ENCODE measurements at regions not wholly inside any gene's neighbourhood (a gene's known extent, or its start where the extent isn't known, plus 50 kb on each side); places are given as distances from the start of the nearest gene placed in this dataset.

- H3K4me1 Mint-ChIP-seq (ENCODE audit: low read depth): peaks cover 22% of the 10 kb centered on the region
- peaks cover 13% of the 10 kb centered on the region for H3K9me3 Mint-ChIP-seq
- no peak overlapping the region for H3K27ac Mint-ChIP-seq
- peaks cover 2% of the 10 kb centered on the region for H3K36me3 Mint-ChIP-seq (ENCODE audit: low read depth)
- no peak for DNase-seq
- no peak overlapping the region for H3K4me3 Mint-ChIP-seq
- H3K27me3 Mint-ChIP-seq: no peaks in the 10 kb centered on the region
Measured at GRCh38 chr2:172342078-172342477, 85.3 kb upstream of the ITGA6 start.

GRCh38 chr2:172342611-172343010 is 84.8 kb upstream of the ITGA6 start:
- Mint-ChIP-seq H3K4me3 (no peak overlapping the region), H3K4me1 (ENCODE audit: low read depth) (peaks cover 22% of the 10 kb centered on the region), H3K27me3 (no peaks in the 10 kb centered on the region), H3K27ac (no peak overlapping the region), H3K36me3 (ENCODE audit: low read depth) (peaks cover 2% of the 10 kb centered on the region), H3K9me3 (peaks cover 17% of the 10 kb centered on the region)
- DNase-seq: no peak

GRCh38 chr2:172344159-172344558 is 83.2 kb upstream of the ITGA6 start:
- no peak overlapping the region for H3K4me3 Mint-ChIP-seq
- no peak for DNase-seq
- H3K27me3 Mint-ChIP-seq: no peaks in the 10 kb centered on the region
- H3K36me3 Mint-ChIP-seq (ENCODE audit: low read depth): peaks cover 2% of the 10 kb centered on the region
- H3K4me1 Mint-ChIP-seq (ENCODE audit: low read depth): peaks cover 20% of the 10 kb centered on the region
- H3K27ac Mint-ChIP-seq: no peak overlapping the region
- peaks cover 22% of the 10 kb centered on the region for H3K9me3 Mint-ChIP-seq

- H3K4me1 Mint-ChIP-seq (ENCODE audit: low read depth): peaks cover 3% of the 10 kb centered on the region
- DNase-seq: no peak
- H3K9me3 Mint-ChIP-seq: peaks cover 22% of the 10 kb centered on the region
- peaks cover 2% of the 10 kb centered on the region for H3K36me3 Mint-ChIP-seq (ENCODE audit: low read depth)
- H3K27ac Mint-ChIP-seq: no peak overlapping the region
- H3K4me3 Mint-ChIP-seq: no peak overlapping the region
- H3K27me3 Mint-ChIP-seq: no peaks in the 10 kb centered on the region
Measured at GRCh38 chr2:172345956-172346555, 81.3 kb upstream of the ITGA6 start.

- Mint-ChIP-seq H3K9me3 (peaks cover 21% of the 10 kb centered on the region), H3K4me3 (no peak overlapping the region), H3K27ac (no peak overlapping the region), H3K27me3 (no peaks in the 10 kb centered on the region), H3K4me1 (ENCODE audit: low read depth) (peaks cover under 1% of the 10 kb centered on the region), H3K36me3 (ENCODE audit: low read depth) (peaks cover 2% of the 10 kb centered on the region)
- DNase-seq: no peak
Measured at GRCh38 chr2:172348555-172349288, 78.7 kb upstream of the ITGA6 start.

GRCh38 chr2:172350839-172351479 is 76.4 kb upstream of the ITGA6 start:
- no peak for DNase-seq
- Mint-ChIP-seq H3K27me3 (no peaks in the 10 kb centered on the region), H3K4me1 (ENCODE audit: low read depth) (no peaks in the 10 kb centered on the region), H3K4me3 (no peak overlapping the region), H3K36me3 (ENCODE audit: low read depth) (no peaks in the 10 kb centered on the region), H3K27ac (no peak overlapping the region), H3K9me3 (peaks cover 9% of the 10 kb centered on the region)

- peaks cover 9% of the 10 kb centered on the region for H3K9me3 Mint-ChIP-seq
- no peak overlapping the region for H3K27ac Mint-ChIP-seq
- no peak overlapping the region for H3K4me3 Mint-ChIP-seq
Measured at GRCh38 chr2:172351586-172351985, 75.8 kb upstream of the ITGA6 start.

GRCh38 chr2:172354347-172354746 is 73.0 kb upstream of the ITGA6 start:
- H3K4me1 Mint-ChIP-seq (ENCODE audit: low read depth): no peaks in the 10 kb centered on the region
- H3K4me3 Mint-ChIP-seq: no peak overlapping the region
- H3K27me3 Mint-ChIP-seq: no peaks in the 10 kb centered on the region
- DNase-seq: no peak
- no peaks in the 10 kb centered on the region for H3K9me3 Mint-ChIP-seq
- H3K27ac Mint-ChIP-seq: no peak overlapping the region
- H3K36me3 Mint-ChIP-seq (ENCODE audit: low read depth): no peaks in the 10 kb centered on the region

More at GRCh38 chr2:172351586-172351985, 75.8 kb upstream of the ITGA6 start:
- DNase-seq: no peak
- Mint-ChIP-seq H3K36me3 (ENCODE audit: low read depth) (no peaks in the 10 kb centered on the region), H3K4me1 (ENCODE audit: low read depth) (no peaks in the 10 kb centered on the region), H3K27me3 (no peaks in the 10 kb centered on the region)

- no peak overlapping the region for H3K4me3 Mint-ChIP-seq
Measured at GRCh38 chr2:172357442-172357841, 69.9 kb upstream of the ITGA6 start.

GRCh38 chr2:172358691-172359556 is 68.5 kb upstream of the ITGA6 start:
- no peak for DNase-seq
- Mint-ChIP-seq H3K9me3 (no peaks in the 10 kb centered on the region), H3K27me3 (no peaks in the 10 kb centered on the region), H3K4me3 (no peak overlapping the region), H3K4me1 (ENCODE audit: low read depth) (no peaks in the 10 kb centered on the region), H3K27ac (no peak overlapping the region), H3K36me3 (ENCODE audit: low read depth) (no peaks in the 10 kb centered on the region)

More at GRCh38 chr2:172357442-172357841, 69.9 kb upstream of the ITGA6 start:
- no peaks in the 10 kb centered on the region for H3K27me3 Mint-ChIP-seq
- no peaks in the 10 kb centered on the region for H3K4me1 Mint-ChIP-seq (ENCODE audit: low read depth)
- DNase-seq: no peak
- no peaks in the 10 kb centered on the region for H3K36me3 Mint-ChIP-seq (ENCODE audit: low read depth)
- no peak overlapping the region for H3K27ac Mint-ChIP-seq
- no peaks in the 10 kb centered on the region for H3K9me3 Mint-ChIP-seq

GRCh38 chr2:172361360-172361759 is 66.0 kb upstream of the ITGA6 start:
- H3K9me3 Mint-ChIP-seq: no peaks in the 10 kb centered on the region
- no peaks in the 10 kb centered on the region for H3K27me3 Mint-ChIP-seq
- DNase-seq: no peak
- H3K4me1 Mint-ChIP-seq (ENCODE audit: low read depth): no peaks in the 10 kb centered on the region
- H3K27ac Mint-ChIP-seq: no peak overlapping the region
- no peak overlapping the region for H3K4me3 Mint-ChIP-seq
- no peaks in the 10 kb centered on the region for H3K36me3 Mint-ChIP-seq (ENCODE audit: low read depth)

GRCh38 chr2:172361840-172362239 is 65.5 kb upstream of the ITGA6 start:
- Mint-ChIP-seq H3K4me3 (no peak overlapping the region), H3K36me3 (ENCODE audit: low read depth) (no peaks in the 10 kb centered on the region), H3K27me3 (no peaks in the 10 kb centered on the region), H3K4me1 (ENCODE audit: low read depth) (no peaks in the 10 kb centered on the region), H3K27ac (no peak overlapping the region), H3K9me3 (no peaks in the 10 kb centered on the region)
- DNase-seq: no peak

- peaks cover 4% of the 10 kb centered on the region for H3K9me3 Mint-ChIP-seq
- H3K27me3 Mint-ChIP-seq: no peaks in the 10 kb centered on the region
- H3K36me3 Mint-ChIP-seq (ENCODE audit: low read depth): no peaks in the 10 kb centered on the region
- H3K4me3 Mint-ChIP-seq: no peak overlapping the region
- H3K27ac Mint-ChIP-seq: no peak overlapping the region
- no peaks in the 10 kb centered on the region for H3K4me1 Mint-ChIP-seq (ENCODE audit: low read depth)
- DNase-seq: no peak
Measured at GRCh38 chr2:172364261-172364660, 63.1 kb upstream of the ITGA6 start.

- Mint-ChIP-seq H3K27me3 (no peaks in the 10 kb centered on the region), H3K27ac (no peak overlapping the region), H3K36me3 (ENCODE audit: low read depth) (no peaks in the 10 kb centered on the region), H3K4me3 (no peak overlapping the region), H3K4me1 (ENCODE audit: low read depth) (no peaks in the 10 kb centered on the region), H3K9me3 (peaks cover 7% of the 10 kb centered on the region)
- DNase-seq: no peak
Measured at GRCh38 chr2:172366596-172367150, 60.7 kb upstream of the ITGA6 start.
